ELF-1 (cell line): ENCODE measurements at regions not wholly inside any gene's neighbourhood (a gene's known extent, or its start where the extent isn't known, plus 50 kb on each side); places are given as distances from the start of the nearest gene placed in this dataset.
"Not testable (repeated sequence)": the region's sequence is repeated elsewhere in the genome, so short reads cannot be mapped to it uniquely, and the experiment has no call there.

Experiments used
- DNase-seq: peaks from one replicate; pipeline ENCODE4 v3.0.0-alpha.2; 2016; ENCODE audit warnings: low read depth, low spot score

DNA sequence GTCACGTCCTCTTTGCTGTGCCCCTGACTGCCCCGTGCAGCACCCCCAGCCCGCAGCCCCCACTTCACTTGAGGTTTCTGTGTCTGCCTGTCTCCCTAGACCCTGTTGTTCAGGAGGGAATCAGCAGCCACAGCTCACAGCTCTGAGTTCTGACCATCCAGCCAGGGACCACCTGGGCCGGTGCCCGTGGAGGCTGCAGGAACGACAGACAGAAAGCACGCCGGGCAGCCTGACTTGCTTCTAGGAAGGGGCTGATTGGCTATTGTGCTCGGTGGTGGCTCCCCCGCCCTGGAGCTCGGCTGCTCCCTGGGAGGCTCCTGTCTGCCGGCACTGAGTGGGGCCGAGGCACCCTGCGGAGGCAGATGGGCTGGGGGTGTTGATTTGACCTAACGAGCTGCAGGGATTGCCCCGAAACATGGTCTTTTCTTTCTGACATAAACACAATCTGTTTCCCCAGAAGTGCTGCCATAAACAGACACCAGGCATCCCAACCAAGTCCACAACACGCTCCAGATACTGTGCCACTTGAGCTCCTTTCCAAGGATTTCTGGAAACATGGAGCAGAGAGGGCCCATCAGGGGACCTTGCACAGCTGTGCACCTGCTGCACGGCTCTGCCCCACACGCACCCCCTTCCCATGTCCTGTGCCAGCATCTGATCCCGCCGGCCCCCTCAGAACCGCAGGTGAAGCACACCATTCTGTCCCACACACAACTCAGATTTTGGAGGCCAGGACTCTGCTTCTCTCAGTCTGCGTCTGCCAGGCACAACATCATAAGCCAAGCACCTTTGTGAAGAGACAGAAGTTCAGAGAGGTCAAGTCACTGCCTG lies 855.9 kb downstream of the TBC1D22A start:
- peak; percentile 50 for DNase-seq

DNA sequence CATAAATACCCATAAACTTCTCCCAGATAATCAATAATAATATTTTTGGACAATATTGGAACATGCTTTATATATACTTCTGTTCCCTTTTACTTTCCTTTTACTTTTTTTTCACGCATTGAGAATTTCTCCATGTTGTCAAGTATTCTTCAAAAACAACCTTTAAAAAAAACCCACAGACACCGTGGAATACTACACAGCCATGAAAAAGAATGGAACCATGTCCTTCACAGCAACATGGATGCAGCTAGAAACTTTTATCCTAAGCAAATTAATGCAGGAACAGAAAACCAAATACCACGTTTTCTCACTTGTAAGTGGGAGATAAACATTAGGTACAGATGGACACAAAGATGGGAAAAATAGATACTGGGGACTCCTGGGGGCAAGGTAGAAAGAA lies 854.7 kb downstream of the TBC1D22A start:
- DNase-seq = no peak

DNA sequence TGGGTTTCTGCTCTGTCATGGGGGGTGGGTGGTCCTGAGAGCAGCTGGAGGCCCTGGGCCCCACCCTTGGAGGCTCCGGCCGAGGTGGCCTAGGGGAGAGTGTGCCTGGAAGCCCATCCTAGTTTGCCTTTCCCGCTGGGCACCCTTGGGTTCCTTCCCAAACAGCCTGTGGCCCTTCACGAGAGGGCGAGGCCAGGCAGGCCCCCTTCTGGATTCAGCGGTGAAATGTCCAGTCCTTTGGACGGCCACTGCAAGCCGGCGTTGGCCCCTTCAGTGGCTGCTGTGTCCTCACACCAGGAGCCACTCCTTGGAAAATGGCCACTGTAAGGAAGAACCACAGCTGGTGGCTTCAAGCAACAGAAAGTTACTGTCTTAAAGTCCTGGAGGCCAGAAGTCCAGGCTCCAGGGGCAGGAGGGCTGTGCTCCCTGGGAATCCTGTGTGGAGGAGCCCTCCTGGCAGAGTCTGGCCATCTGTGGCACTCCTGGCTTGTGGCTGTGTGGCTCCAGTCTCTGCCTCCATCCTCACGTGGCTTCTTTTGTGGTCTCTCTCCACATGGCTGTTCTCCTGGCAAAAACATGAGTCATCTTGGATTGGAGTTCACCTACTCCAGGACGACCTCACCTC lies 854.1 kb downstream of the TBC1D22A start:
- no peak for DNase-seq

DNA sequence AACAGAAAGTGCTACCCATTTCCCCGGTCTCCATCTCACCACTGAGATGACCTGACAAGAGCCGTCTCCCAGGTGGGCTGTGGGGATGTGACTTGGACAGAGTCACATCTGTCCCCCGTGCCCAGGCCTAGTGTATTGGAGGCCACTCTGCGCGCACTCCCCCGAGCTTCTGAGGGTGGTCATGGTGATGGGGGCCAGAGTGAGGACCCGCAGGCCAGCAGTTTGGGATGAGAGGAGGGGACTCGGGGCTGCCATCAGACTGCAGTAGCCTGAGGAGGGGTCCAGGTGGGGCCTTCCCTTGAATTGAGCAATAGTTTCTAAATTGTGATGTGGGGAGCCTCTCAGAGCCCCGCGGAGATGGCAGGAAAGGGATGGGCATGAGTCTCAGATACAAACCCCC lies 852.6 kb downstream of the TBC1D22A start:
- no peak for DNase-seq

DNA sequence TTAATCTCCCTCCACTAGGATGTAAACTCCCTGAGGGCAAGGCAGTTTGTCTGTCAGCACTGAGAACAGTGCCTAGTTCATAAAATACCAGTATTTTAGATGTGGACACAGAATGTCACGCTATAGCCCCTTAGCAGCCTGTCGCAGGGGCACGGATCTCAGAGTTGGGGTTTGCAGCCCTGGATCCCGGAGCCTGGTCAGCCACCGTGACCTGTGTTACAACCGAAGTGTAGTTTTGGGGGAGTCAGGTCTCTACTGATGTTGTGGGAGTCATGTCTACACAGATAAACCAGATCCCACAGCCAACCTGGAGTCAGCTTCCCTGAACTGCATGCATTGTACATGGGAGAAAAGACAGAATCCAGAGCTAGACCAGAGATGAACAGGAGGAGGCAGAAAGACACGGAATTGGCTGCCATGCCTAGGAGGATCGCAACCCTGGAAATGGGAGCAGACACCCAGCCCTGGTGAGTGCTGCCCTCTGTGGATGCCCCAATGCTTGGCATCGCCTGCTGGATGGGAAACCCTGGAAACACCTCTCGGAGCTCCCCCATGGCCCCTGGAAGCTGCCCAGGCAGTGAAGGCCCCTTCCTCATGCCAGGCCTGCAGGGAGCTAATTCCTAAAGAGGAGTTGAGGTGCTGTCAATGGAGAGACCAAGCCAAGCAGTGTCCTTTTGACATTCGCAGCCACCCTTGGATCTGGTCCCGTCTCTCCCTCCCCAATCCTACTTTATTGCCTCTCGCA lies 851.3 kb downstream of the TBC1D22A start:
- DNase-seq = no peak

DNA sequence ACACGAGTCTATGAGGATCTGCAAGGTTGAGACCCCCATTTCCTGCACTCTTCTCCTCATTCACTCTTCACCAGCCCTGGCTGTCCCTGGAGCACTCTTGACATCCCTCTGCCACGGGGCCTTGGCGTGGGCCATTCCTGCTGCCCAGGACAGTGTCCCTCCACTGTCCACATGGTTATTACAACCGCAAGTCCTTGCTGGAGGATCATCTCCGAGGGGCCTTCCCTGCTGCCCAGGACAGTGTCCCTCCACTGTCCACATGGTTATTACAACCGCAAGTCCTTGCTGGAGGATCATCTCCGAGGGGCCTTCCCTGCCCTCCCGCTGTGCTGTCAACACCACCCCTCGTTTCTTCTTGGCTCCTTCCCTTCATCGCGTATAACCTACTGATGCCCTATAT lies 850.7 kb downstream of the TBC1D22A start:
- not testable (repeated sequence) for DNase-seq

GRCh38 chr22:47612311-47612910 lies 850.0 kb downstream of the TBC1D22A start:
- no peak for DNase-seq

DNA sequence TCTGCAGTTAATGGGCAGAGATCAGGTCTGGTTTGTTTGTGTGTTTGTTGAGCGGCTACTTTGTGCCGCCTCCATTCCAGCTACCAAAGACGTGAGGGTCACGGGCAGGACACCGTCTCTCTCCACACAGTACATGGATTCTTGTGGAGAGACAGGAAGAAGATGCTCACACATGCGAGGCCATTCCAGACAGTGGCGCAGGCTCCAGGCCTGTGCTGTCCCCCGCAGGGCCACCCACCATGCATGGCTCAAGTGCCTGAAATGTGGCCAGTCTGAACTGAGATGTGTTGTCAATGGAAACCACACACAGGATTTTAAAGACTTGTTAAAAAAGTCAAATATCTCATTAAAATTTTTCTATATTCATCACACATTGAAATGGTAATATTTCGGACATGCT lies 848.3 kb downstream of the TBC1D22A start:
- no peak for DNase-seq

DNA sequence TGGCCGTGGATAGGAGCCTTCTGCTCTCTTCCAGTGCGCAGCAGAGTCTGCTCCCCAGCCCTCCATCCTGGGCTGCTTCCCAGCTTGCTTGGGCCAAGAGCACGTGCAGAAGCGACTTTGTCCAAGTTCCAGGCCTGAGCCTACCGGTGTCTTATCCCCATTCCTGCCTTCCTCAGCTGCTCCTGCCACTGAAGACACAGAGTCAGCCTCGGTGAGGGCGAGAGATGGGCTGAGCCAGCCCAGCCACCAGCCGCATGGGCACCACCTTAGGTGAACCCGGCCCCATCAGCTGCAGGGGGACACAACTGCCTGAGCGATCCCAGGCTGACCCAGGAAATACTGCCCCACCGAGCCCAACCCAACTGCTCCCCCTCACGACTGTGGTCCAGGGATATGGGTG lies 847.8 kb downstream of the TBC1D22A start:
- no peak for DNase-seq

DNA sequence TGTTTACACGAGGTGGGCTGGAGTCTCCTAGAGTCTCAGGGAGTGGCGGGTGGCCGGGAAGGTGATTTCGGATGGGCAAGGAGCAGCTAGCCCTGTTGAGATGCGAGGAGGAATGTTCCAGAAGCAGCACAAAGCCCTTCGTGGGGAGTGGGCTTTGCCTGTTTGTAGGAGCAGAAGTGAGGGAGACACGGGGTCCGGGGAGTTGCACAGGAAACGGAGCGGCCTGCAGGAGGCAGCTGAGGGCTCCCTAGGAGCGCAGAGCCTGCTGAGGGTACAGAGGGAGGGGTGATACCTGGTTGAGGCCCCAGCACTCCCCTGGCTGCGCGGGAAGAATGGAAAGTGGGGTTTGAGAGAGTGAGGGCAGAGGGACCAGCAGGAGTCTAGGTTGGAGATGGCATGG lies 847.2 kb downstream of the TBC1D22A start:
- DNase-seq = no peak

- DNase-seq = no peak
Measured at GRCh38 chr22:47608421-47608820, 846.0 kb downstream of the TBC1D22A start.

GRCh38 chr22:47607486-47607885 lies 845.0 kb downstream of the TBC1D22A start:
- DNase-seq = no peak

GRCh38 chr22:47606426-47606825 lies 844.0 kb downstream of the TBC1D22A start:
- no peak for DNase-seq

DNA sequence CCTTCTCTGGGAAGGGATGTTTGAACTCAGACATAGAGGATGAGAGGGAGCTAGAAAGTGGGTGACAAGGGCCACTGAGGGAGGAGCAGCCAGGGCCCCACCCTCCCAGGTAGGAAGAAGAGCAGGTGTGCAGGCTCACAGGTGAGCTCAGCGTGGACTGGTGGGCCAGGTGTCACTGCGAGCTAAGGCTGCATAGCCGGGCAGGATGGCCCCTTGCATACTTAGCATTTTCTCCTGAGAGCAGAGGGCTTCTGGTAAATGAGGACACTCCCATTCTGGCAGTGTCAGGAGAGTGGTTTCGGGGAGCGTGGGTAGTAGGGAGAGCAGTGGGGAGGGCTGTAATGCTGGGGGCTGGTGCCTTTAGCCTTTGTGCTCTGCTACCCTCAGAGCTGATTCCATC lies 843.4 kb downstream of the TBC1D22A start:
- DNase-seq = no peak

DNA sequence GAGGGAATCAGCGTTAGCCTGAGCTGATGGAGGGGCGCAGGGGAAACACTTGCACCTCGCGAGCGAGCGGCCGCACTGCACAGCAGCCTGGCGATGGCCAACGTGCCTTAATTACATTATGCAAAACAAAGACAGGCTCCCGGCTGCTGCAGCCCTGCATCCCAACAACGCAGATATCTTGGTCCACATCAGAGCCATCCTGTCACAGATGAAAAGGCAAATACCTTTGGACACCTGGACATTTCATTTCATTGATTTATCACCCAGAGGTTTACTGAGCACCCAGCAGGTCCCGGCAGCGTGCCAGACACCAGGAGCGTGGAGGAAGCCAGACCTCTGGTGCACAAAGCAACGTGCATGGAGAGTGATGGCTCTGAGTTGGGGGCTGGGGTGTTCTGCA lies 843.0 kb downstream of the TBC1D22A start:
- DNase-seq = no peak

DNA sequence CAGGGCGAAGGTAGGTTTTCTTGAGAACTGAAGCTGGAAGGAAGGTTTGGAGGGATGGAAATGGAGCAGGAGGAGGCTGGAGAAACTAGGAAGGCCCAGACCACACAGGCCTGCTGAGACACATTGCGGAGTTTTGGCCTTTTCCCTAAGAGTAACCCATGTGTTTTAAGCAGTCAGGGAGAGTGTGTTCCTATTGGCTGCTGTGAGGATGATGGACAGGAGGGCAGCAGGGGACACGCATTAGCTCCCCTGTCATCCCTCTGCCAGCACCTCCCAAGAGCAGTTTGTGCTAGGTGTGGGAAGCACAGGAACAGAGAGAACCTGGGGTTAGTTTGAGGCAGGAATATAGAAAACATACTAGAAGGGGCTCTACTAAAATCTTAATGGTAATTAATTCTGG lies 842.1 kb downstream of the TBC1D22A start:
- peak; percentile 37 for DNase-seq

DNA sequence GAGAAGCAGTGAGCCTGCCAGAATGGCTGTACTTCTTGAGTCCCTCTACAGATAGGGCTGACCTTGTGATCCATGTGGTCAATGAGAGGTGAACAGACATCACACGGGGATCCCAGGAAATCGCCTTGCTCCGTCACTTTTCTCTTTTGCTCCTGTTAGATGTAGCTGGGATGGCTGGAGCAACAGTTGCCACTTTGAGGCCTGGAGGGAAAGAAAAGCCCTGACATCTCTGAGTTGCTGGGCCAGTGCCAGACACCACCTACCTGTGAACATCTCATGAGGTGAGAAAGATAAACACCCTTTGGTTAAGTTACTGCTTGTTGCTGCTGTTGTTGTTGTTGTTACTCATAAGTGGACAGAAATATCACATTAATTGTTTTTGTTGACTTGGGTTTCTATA lies 840.3 kb downstream of the TBC1D22A start:
- no peak for DNase-seq

- DNase-seq = no peak
Measured at GRCh38 chr22:47601666-47602065, 839.2 kb downstream of the TBC1D22A start.

DNA sequence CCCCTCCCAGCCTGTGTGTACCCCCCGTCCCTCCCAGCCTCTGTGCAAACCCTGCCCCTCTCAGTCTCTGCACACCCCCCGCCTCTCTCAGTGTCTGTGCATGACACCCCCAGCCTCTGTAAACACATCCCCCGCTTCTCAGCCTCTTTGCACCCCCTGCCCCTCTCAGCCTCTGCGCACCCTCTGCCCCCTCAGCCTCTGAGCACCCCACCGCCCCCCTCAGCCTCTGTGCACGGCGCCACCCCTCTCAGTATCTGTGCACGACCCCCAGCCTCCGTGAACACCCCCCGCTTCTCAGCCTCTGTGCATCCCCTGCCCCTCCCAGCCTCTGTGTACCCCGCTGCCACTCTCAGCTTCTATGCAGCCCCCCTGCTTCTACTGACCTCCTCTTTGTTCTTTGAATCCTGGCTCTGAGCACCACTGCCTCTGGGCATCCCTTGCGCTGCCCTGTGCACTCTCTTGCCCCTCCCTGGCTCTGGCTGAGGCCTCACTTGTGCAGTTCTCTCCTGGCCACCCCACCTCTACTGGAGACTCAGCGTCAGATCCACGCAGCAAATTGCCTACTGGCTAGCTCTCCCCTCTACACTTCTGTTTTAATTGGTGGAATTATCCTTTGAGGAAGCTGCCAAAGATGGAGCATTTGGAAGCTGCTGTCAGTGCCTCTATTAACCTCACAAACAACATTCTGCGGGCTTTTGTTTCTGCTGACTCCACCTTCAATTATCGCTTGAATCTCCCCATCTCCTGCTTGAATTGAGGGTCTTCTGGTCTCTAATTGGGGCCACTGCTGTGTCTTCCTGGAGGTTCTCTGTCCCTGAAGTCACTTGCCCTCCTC lies 838.6 kb downstream of the TBC1D22A start:
- DNase-seq = no peak

- DNase-seq = no peak
Measured at GRCh38 chr22:47600281-47600680, 837.8 kb downstream of the TBC1D22A start.

DNA sequence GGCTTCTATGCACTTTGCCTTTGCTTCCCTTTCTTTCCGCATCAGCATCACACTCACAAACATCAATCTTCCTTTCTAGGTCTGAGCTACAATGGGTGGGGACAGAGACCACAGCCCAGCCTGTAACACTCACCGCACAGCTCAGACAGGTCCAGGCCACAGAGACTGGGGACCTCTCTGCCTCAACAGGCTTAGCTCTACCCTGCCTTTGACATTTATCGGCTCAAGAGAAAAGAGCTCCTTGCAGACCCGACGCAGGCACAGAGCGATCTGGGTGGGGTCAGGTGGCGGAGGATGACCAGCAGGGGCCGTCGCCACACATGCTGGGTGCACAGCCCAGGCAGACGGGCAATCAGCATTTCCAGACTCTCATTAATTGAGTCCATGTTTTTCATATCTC lies 837.3 kb downstream of the TBC1D22A start:
- DNase-seq = no peak
